ENCODE measurements at regions not wholly inside any gene's neighbourhood (a gene's known extent, or its start where the extent isn't known, plus 50 kb on each side); places are given as distances from the start of the nearest gene placed in this dataset.

- TF ChIP-seq POLR2AphosphoS5 (IDR thresholded peaks at IDR 0.05; ENCODE audit: borderline replicate concordance, low read depth, low read length) (no peak), EZH2 (IDR thresholded peaks at IDR 0.05) (no peak), FOXP2 (optimal IDR thresholded peaks at IDR 0.05; ENCODE audit: control extremely low read depth, extremely low read length, insufficient read depth) (no peak)
These were observed 287.7 kb upstream of the NXPH2 start for GRCh38 chr2:139067874-139068273.
